ENCODE measurements at regions not wholly inside any gene's neighbourhood (a gene's known extent, or its start where the extent isn't known, plus 50 kb on each side); places are given as distances from the start of the nearest gene placed in this dataset.

GRCh38 chr4:85268961-85269360 is 206.0 kb upstream of the ARHGAP24 start:
- no peak for DNase-seq

- DNase-seq = no peak
Observed at GRCh38 chr4:85274955-85275354, 200.0 kb upstream of the ARHGAP24 start.

- DNase-seq = no peak
Observed at GRCh38 chr4:85280963-85281362, 194.0 kb upstream of the ARHGAP24 start.

- no peak for DNase-seq
Observed at GRCh38 chr4:85291226-85291625, 183.7 kb upstream of the ARHGAP24 start.

- no peak for DNase-seq
Observed at GRCh38 chr4:85298037-85298436, 176.9 kb upstream of the ARHGAP24 start.

GRCh38 chr4:85302193-85302736 is 172.7 kb upstream of the ARHGAP24 start:
- DNase-seq = no peak

GRCh38 chr4:85302756-85303155 is 172.2 kb upstream of the ARHGAP24 start:
- no peak for DNase-seq

- no peak for DNase-seq
Observed at GRCh38 chr4:85318415-85318814, 156.5 kb upstream of the ARHGAP24 start.

GRCh38 chr4:85358831-85359230 is 116.1 kb upstream of the ARHGAP24 start:
- DNase-seq = no peak

- DNase-seq = no peak
Observed at GRCh38 chr4:85362550-85362949, 112.4 kb upstream of the ARHGAP24 start.

- no peak for DNase-seq
Observed at GRCh38 chr4:85367815-85368214, 107.1 kb upstream of the ARHGAP24 start.

GRCh38 chr4:85368240-85368639 is 106.7 kb upstream of the ARHGAP24 start:
- no peak for DNase-seq

GRCh38 chr4:85368932-85369331 is 106.0 kb upstream of the ARHGAP24 start:
- no peak for DNase-seq

GRCh38 chr4:85369703-85370380 is 105.1 kb upstream of the ARHGAP24 start:
- DNase-seq = no peak

GRCh38 chr4:85370400-85371032 is 104.4 kb upstream of the ARHGAP24 start:
- DNase-seq = peak; percentile 1

- no peak for DNase-seq
Observed at GRCh38 chr4:85372966-85373365, 102.0 kb upstream of the ARHGAP24 start.

GRCh38 chr4:85376285-85376684 is 98.7 kb upstream of the ARHGAP24 start:
- no peak for DNase-seq

GRCh38 chr4:85381968-85382367 is 93.0 kb upstream of the ARHGAP24 start:
- DNase-seq = no peak

- DNase-seq = peak; percentile 38
Observed at GRCh38 chr4:85391071-85391470, 83.9 kb upstream of the ARHGAP24 start.

- DNase-seq = no peak
Observed at GRCh38 chr4:85391589-85392410, 83.2 kb upstream of the ARHGAP24 start.

GRCh38 chr4:85393201-85393600 is 81.7 kb upstream of the ARHGAP24 start:
- DNase-seq = no peak

GRCh38 chr4:85398276-85398675 is 76.7 kb upstream of the ARHGAP24 start:
- no peak for DNase-seq

- DNase-seq = no peak
Observed at GRCh38 chr4:85399270-85399669, 75.7 kb upstream of the ARHGAP24 start.

- no peak for DNase-seq
Observed at GRCh38 chr4:85402371-85402770, 72.6 kb upstream of the ARHGAP24 start.

Measured in NCI-H2171 (cell line).